ENCODE measurements at regions not wholly inside any gene's neighbourhood (a gene's known extent, or its start where the extent isn't known, plus 50 kb on each side); places are given as distances from the start of the nearest gene placed in this dataset.

- no peak for TF ChIP-seq CTCF (IDR thresholded peaks at IDR 0.05)
- no peak for TF ChIP-seq POLR2A (IDR thresholded peaks at IDR 0.05)
- Histone ChIP-seq H3K27ac (no peak overlapping the region), H3K36me3 (replicated peaks in 1 of 2) (no peaks in the 10 kb centered on the region), H3K27me3 (no peaks in the 10 kb centered on the region), H3K9me3 (replicated peaks in 1 of 3) (no peaks in the 10 kb centered on the region), H3K4me1 (replicated peaks in 1 of 2) (no peaks in the 10 kb centered on the region), H3K4me3 (no peak overlapping the region)
- intact Hi-C loops (cut with DNase I): no loop called here
- no peak for DNase-seq
Measured at GRCh38 chr9:89787595-89787994, 182.8 kb downstream of the GADD45G start.

- Histone ChIP-seq H3K4me3 (no peak overlapping the region), H3K27ac (no peak overlapping the region), H3K36me3 (replicated peaks in 1 of 2) (no peaks in the 10 kb centered on the region), H3K9me3 (replicated peaks in 1 of 3) (no peaks in the 10 kb centered on the region), H3K27me3 (no peaks in the 10 kb centered on the region), H3K4me1 (replicated peaks in 1 of 2) (no peaks in the 10 kb centered on the region)
- DNase-seq: no peak
- intact Hi-C loops (cut with DNase I): no loop called here
- TF ChIP-seq POLR2A (IDR thresholded peaks at IDR 0.05) (no peak), CTCF (IDR thresholded peaks at IDR 0.05) (no peak)
Measured at GRCh38 chr9:89788434-89788833, 183.6 kb downstream of the GADD45G start.

GRCh38 chr9:89789922-89790510 lies 185.2 kb downstream of the GADD45G start:
- no peak for TF ChIP-seq CTCF (IDR thresholded peaks at IDR 0.05)
- TF ChIP-seq POLR2A (IDR thresholded peaks at IDR 0.05): no peak
- Histone ChIP-seq H3K27ac (no peak overlapping the region), H3K4me1 (replicated peaks in 1 of 2) (peaks cover 0 to 3% of the 10 kb centered on the region in 2 donors), H3K27me3 (no peaks in the 10 kb centered on the region), H3K4me3 (no peak overlapping the region), H3K9me3 (replicated peaks in 1 of 3) (no peaks in the 10 kb centered on the region), H3K36me3 (replicated peaks in 1 of 2) (no peaks in the 10 kb centered on the region)
- intact Hi-C loops (cut with DNase I): no loop called here
- no peak for DNase-seq
- WGBS, 4 donors: 93 to 99% (median 95%) methylated on average over 6 to 8 of the region's 8 CpGs

- H3K4me1 ChIP-seq (replicated peaks in 1 of 2): peaks cover 0 to 3% of the 10 kb centered on the region in 2 donors
- WGBS, 4 donors: 94 to 100% (median 98%) methylated on average over 1 to 2 of the region's 2 CpGs
- intact Hi-C loops (cut with DNase I): no loop called here
- no peaks in the 10 kb centered on the region for H3K36me3 ChIP-seq (replicated peaks in 1 of 2)
- no peak overlapping the region for H3K27ac ChIP-seq
- H3K4me3 ChIP-seq: no peak overlapping the region
- no peak for DNase-seq
- H3K9me3 ChIP-seq (replicated peaks in 1 of 3): no peaks in the 10 kb centered on the region
- TF ChIP-seq POLR2A (IDR thresholded peaks at IDR 0.05): no peak
- no peak for TF ChIP-seq CTCF (IDR thresholded peaks at IDR 0.05)
- H3K27me3 ChIP-seq: no peaks in the 10 kb centered on the region
Measured at GRCh38 chr9:89790542-89791109, 185.8 kb downstream of the GADD45G start.
